GM12891 (cell line): ENCODE measurements at regions not wholly inside any gene's neighbourhood (a gene's known extent, or its start where the extent isn't known, plus 50 kb on each side); places are given as distances from the start of the nearest gene placed in this dataset.
"Not testable (repeated sequence)": the region's sequence is repeated elsewhere in the genome, so short reads cannot be mapped to it uniquely, and the experiment has no call there.

ENCODE experiments used
- DNase-seq: peaks from one replicate; pipeline ENCODE4 v3.0.0; 2011; ENCODE audit warnings: low spot score; ENCODE audit not compliant: insufficient read length
- FAIRE-seq: peaks from 2 replicates; lab custom pipeline; 2011; peaks lifted over from hg19 to GRCh38; lab: Jason Lieb, UNC
- PAX5 ChIP-seq: IDR thresholded peaks from 2 replicates; pipeline ENCODE4 v1.6.1; 2011; ENCODE audit warnings: low read length, moderate library complexity, mild to moderate bottlenecking; ENCODE audit not compliant: insufficient read depth, severe bottlenecking
- POLR2A ChIP-seq: IDR thresholded peaks from 2 replicates; pipeline ENCODE4 v1.6.1; 2011; ENCODE audit warnings: low read depth, low read length, control low read depth
- POLR2AphosphoS5 ChIP-seq: IDR thresholded peaks from 2 replicates; pipeline ENCODE4 v1.6.1; 2011; ENCODE audit warnings: low read depth, low read length, control low read depth
- POU2F2 ChIP-seq: IDR thresholded peaks from 2 replicates; pipeline ENCODE4 v1.6.1; 2011; ENCODE audit warnings: low read depth, mild to moderate bottlenecking, control low read depth, low read length, moderate library complexity
- SPI1 ChIP-seq: IDR thresholded peaks from 2 replicates; pipeline ENCODE4 v1.6.1; 2011; ENCODE audit warnings: low read depth, low read length, control low read depth
- TAF1 ChIP-seq: IDR thresholded peaks from 2 replicates; pipeline ENCODE4 v1.6.1; 2011; ENCODE audit warnings: low read depth, low read length, control low read depth

DNA sequence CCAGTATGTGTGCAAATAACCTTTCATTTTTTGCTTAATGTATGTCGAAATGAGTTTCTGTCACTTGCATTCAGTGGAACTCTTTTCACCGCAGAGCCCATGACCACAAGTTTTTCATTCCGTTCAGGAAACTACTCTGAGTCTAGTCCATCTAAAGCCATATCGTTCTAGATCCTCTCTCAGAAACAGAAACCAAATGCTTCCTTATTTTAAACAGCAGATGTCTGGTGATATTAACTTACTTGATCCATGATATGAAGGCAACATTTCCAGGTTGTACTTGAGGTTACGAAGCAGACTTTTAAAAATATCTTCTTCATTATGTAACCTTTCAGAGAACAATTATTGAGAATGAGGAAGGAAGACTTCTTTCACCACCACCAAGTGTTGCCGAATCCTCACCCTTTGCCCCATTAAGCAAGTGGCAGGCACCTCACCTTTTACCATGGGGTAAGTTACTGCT is 72.4 kb upstream of the GNAQ start:
- TF ChIP-seq SPI1 (0 out of 2 replicates have a peak, but pooled peaks have one; percentile 1), POLR2A (no peak)
- peak; percentile 4 for DNase-seq
- peak; percentile 20 for FAIRE-seq

- no peak for DNase-seq
- FAIRE-seq = no peak
- no peak for TF ChIP-seq PAX5
- no peak for TF ChIP-seq POU2F2
- no peak for TF ChIP-seq SPI1
- TF ChIP-seq POLR2A = no peak
- no peak for TF ChIP-seq TAF1
- no peak for TF ChIP-seq POLR2AphosphoS5
Measured at GRCh38 chr9:78101247-78101646, 69.6 kb upstream of the GNAQ start.

GRCh38 chr9:78097541-78097940 is 65.9 kb upstream of the GNAQ start:
- no peak for DNase-seq
- TF ChIP-seq POLR2A = no peak
- no peak for TF ChIP-seq PAX5
- no peak for TF ChIP-seq TAF1
- no peak for TF ChIP-seq POLR2AphosphoS5
- 0 out of 2 replicates have a peak, but pooled peaks have one; percentile 16 for TF ChIP-seq SPI1
- TF ChIP-seq POU2F2 = no peak
- FAIRE-seq = no peak

- FAIRE-seq (no peak), DNase-seq (no peak)
- TF ChIP-seq POLR2A (no peak), TAF1 (no peak), SPI1 (no peak), POU2F2 (no peak), PAX5 (no peak), POLR2AphosphoS5 (no peak)
Measured at GRCh38 chr9:78091731-78092130, 60.1 kb upstream of the GNAQ start.

GRCh38 chr9:78089111-78089510 is 57.5 kb upstream of the GNAQ start:
- FAIRE-seq (no peak), DNase-seq (no peak)
- TF ChIP-seq POLR2AphosphoS5 (no peak), TAF1 (no peak)

GRCh38 chr9:78088190-78088589 is 56.6 kb upstream of the GNAQ start:
- not testable (repeated sequence) for FAIRE-seq, DNase-seq
